NCI-H1048 (cell line): ENCODE measurements at regions not wholly inside any gene's neighbourhood (a gene's known extent, or its start where the extent isn't known, plus 50 kb on each side); places are given as distances from the start of the nearest gene placed in this dataset.

Experiments used
- DNase-seq: peaks from one replicate; lab custom pipeline; 2025; lab: John Stamatoyannopoulos, UW

GRCh38 chr17:15109608-15110007 lies 155.5 kb downstream of the PMP22 start:
- DNase-seq, result no peak

DNA sequence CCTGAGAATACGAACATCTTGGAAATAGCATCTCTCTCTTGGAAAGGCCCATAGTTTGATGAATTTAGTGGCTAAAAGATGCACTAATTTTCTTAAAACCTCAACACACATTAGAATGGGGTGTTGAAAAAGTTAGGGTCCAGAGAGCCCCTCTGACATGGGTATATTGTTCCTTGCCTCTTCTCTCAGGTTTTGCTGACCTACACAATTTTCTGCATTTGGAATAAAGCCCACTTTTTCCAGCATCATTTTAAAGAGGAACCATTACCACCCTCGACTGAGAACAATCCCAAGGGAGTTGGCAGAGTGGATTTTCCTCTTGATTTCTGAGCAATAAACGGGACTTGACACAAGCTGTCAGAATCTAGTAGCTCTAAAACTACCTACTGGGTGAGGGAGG lies 156.1 kb downstream of the PMP22 start:
- no peak for DNase-seq

DNA sequence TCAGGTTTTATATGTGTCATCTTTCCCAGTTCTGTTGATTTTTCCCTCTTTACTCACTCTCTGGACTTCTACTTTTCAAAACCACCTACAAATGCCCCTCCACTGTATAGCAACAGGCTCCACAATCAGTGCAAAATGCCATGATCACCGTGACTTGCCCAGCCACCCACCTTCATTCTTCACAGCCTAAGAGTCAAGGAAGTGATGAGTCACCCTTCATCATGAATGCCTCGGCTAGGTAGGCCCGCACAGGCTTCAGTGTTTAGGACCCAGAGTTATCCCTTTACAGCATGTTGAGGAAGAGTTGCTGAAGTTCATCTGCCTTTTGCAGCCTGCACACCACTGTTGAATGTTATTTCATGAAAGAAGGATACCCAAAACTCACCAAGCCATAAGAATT lies 158.6 kb downstream of the PMP22 start:
- no peak for DNase-seq

GRCh38 chr17:15103785-15104184 lies 161.3 kb downstream of the PMP22 start:
- no peak for DNase-seq

DNA sequence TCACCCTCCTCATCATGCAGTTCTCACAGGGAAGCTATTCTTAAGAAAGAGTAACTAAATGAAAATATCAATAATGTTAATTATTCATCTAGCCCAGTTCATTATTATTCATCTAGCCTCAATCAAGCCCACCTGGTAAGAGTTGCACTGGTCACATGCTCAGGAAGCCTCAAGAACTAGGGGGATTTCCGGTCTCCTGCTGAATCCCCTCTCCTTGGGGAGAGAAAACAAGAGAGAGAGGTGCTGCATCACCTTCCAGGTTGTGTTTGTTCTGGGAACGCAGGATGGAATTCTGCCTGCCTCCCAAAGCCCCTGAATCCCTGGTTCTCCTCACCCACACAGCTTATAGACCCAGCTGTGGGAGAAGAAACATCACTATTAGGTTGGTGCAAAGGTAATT lies 164.0 kb downstream of the PMP22 start:
- DNase-seq, result no peak

DNA sequence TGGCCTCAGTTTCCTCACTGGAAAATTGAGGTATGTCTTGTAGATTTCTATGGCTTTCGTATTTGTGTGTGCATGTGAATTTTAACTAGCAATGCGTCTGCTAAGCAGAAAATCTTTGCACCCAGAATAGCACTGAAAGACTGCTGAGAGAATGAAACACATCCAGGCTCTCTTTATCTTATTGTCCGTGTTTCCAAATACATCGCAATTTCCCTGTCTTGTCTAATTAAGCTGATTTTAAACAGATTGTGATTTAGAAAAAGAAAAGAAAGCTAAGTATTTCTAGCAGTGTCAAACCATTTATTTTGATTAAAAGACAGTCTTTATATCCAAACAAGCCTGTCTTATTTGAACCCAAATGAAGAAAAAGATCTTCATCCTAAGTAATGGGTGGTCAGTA lies 168.6 kb downstream of the PMP22 start:
- DNase-seq, result no peak

DNA sequence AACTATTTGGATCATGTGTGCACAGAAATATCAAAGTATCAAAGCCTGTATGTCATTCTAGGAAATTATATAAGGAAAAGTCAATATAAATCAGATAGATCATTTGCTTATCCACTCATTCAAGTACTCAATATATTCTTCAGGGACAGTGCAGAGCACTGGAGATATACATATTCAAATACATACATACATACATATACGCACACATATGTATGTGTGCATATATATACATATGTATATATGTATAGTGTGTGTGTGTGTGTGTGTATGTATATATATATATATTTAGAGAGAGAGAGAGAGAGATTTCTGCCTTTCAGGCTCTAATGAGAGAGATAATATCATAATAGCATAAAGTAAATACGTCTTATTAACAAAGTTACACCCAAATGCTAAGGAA lies 169.2 kb downstream of the PMP22 start:
- DNase-seq, result no peak

DNA sequence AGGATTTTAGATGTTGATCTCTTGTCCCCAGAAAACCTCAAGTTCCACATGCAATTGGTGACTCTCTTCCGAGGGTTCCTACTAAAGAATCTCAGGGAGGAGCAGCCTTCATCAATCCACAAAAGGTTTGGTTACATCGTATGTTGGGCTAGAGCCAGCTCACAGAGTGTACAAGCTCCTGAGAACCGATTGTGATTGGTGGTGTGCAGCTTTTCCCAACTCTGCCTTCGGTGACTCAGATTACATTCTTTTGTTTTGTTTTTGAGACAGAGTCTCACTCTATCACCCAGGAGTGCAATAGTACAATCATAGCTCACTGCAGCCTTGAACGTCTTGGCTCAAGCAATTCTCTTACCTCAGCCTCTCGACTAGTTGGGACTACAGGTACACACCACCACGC lies 172.4 kb downstream of the PMP22 start:
- DNase-seq, result no peak

DNA sequence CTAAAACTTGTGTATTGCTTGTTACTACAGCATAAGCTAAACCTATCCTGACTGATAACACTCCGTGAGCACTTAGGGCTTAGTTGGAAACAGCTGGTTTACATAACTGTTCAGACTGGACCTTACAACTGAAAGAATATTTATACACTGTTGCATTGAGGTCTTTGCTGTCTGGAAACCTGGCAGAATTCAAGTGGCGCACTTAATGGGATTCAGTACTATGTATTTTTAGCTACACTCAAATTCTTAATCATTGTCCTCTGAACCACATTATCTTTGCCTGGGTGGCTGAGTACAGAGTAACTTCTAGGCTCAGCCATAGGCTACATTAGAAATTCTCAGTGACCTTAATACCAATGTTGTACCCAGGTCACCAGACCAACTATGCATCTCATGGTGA lies 172.9 kb downstream of the PMP22 start:
- no peak for DNase-seq

DNA sequence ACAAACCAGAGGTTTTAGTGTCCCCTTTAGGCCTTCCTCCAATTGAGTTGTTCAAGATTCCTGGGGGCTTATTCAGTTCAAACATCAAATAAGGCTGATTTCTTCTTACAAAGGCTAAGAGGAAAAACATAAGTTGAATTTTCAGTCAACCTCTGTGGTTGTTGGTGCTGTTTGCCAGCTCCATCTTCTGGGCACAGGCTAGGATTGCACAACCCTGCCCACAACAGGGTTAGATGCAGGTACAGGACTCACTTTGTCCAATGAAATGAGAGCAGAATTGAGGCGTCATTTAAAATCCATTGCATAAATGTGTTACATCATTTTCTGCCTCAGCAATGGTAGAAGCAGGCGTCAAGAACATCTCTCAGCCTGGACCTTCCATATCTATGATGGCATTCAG lies 173.3 kb downstream of the PMP22 start:
- no peak for DNase-seq

- DNase-seq, result no peak
Measured at GRCh38 chr17:15090533-15090932, 174.6 kb downstream of the PMP22 start.

GRCh38 chr17:15087946-15088345 lies 177.2 kb downstream of the PMP22 start:
- no peak for DNase-seq

GRCh38 chr17:15086776-15087295 lies 178.3 kb downstream of the PMP22 start:
- DNase-seq, result no peak

DNA sequence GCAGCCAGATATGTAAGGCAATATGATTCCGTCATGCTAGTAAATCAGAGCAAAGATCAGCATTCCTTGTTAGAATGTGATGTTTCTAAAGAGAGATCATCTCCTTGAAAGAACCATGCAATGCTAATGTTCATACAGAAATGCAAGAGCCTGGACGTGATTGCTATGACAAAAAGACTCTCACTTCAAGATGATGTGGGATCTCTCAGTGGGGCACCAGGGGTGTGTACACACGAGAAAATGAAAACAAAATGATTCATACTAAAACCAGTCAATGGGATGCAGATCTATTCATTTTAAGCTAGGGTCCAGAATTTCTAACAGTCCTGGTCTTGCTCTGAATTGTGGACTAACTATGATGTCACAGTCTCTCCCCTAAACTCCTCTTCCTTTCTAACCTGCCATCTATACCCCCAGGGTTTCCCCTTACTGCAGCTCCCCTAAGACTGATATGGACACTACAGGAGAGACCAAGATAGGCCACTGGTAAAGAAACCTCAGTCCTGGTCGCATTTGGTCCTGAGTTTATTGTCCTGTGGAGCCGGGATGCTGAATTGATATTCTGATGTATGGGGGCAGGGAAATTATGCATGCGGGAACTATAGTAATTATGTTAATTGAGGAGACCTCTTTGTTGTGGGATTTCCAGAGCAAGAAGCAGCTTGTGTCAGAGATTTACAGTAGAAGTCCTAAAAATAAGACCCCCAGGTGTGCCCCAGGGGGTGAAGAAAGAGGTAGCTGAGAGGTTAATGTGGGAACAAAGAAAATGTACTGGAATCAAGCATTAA lies 179.0 kb downstream of the PMP22 start:
- no peak for DNase-seq

DNA sequence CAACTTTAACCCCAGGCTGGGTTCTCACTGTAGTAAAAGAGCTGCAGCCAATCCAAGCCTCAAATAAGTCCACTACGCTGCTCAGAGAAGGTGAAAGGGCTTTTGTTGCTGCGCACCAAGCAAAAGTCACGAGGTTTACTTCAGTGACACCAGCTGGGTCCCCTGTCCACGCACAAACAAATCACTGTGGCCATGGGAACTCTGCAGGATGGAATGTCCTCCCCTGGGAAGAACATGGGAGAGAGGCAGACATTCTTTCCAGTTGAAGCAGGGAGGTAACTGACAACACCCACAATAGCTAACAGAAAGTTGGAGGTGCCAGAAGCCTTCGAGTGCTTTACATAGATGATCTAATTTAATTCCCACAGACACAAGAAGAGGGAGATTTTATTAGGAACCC lies 181.9 kb downstream of the PMP22 start:
- no peak for DNase-seq

DNA sequence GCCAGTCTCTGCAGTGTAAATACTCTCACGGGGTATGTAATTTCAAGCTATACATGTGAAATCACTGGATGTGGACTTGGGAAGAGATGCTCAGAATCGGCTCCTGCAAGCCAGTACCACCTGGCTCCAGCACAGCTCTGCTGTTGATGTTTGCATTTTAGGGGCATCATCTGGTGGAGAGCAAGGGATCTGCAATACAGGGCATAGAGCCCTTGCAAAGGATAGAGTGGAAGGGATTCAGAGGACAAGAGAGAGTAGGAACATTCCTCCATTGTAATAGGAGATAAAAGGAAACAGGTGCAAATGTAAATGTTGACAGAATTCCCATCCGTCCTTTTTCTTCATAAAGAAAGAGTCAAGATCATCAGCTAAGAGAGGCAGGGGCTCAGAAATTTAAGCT lies 184.1 kb downstream of the PMP22 start:
- no peak for DNase-seq

DNA sequence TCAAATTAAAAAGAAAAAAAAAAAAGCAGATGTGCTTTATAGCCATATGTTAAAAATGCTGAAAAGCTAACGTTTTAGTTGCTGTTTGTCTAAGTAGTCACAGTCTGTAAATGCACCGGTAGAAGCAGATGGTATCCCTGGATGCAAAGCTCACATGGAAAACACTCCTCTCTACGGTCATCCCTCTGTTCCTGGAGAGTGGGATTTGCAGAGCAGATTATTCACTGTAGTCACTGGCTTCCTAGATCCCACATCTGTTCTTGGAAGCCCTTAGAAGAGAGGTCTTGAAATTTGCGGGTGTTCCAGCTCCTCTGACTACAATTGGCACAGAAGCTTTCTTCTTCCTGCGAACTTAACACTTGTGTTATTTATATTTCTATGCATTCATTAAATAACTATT lies 186.6 kb downstream of the PMP22 start:
- no peak for DNase-seq

DNA sequence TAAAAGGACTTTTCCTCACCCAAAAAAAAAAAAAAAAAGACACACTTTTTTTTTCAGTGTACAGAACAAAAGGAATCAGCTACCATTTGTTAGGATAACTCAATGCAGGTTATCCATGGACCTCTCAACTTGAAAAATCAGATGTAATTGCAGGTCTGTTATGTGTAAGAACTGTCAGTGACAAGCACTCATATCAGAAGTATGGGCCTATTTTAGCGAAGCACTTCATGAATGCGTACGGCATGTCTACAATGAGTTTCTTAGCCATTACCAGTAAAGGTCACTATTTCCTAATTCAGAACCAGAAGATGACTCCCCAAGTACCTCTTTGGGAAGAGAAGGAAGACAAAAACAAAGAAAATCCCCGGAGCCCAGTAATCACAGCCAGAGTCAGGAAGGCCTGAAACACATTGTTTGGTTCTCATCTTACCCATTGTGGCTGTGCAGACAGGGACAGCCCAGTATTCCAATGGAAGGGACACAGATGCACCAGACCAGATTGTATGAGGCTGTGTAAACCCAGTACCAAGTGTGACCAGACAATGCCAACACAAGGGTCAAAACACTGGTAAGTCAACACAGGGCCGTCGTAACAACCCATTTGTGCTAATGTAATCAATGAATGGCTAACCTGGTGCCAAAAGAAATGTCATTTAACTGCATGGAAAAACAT lies 188.0 kb downstream of the PMP22 start:
- DNase-seq, result no peak

- DNase-seq, result no peak
Measured at GRCh38 chr17:15051933-15052332, 213.2 kb downstream of the PMP22 start.

GRCh38 chr17:15049795-15050160 lies 215.3 kb downstream of the PMP22 start:
- no peak for DNase-seq

DNA sequence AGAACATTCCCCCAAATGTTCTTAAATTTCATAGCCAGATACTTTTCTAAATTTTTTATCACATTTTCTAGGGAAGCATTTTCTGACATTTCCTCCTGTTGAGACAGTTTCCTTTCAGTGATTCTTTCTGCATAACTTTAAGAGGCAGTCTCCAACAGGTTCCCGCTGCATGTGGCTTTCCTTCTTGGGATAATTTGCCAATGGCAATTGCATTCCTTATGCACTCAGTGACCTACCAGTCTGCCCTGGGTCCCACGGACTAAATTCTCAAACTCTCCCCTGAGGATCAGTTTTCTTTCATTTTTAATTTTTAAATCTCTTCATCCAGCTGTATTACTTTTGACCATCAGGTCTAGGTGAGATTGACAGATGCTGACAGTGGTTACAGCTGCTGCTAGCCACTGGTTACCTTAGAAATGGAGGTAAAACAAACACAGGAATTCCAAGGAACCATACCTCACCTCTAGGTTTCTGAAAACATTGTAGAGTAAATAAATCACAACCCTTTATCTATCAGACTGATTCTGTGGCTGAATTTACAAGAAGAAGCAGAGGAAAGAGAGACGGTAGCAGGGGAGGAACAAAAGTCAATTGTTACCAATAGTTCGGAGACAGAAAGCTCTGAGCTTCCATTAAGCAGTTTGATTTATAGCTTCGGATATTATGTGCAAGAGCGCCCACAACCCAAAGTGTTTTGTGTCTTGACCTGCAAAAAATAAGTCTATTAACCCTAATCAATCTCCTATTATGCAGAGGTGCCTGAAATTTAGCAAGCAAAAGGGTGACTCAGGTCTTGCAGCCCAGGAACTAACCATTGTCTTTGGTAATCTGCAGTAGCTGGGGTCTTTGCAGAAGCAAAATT lies 216.0 kb downstream of the PMP22 start:
- DNase-seq, result no peak

DNA sequence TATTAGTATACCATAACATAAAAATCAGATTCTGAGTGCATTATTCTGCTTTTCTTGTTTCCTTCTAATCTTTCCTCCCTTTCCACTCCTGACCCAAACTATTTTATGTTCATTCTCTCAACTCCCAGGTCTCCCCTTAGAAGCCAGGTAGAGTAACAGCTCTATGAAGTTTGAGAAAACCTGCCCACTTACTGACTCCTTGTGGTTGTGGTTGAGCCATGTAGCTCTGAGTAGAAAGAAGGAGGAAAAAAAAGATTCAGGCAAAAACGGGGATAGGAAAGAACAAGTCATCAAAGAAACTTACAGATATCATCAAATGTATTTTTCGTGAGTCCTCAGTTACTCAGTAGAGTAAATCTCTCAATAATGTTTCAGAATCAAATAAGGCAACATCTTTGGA lies 216.7 kb downstream of the PMP22 start:
- no peak for DNase-seq

DNA sequence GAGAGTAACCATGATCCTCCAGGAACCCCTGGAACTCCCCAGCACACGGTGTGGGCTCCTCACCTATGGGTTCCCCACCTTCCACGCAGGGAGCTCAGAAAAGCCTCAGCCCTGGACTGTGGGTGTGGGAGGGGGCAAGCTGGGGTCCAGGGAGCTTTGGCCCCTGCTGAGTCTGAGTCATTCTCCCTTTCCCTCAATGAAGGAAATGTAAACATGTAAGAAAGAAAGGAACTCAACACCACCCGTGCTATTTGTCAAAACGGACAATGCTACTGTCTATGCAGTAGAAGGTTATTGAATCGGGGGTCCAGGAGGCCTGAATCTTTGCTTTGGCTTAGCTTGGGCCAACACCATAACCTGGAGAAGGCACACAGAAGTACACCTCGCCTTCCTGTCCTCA lies 222.8 kb downstream of the PMP22 start:
- DNase-seq, result no peak
